SIG-M5 treated with dmso at 0.1 percent for 504 hours (cell line): ENCODE measurements at regions not wholly inside any gene's neighbourhood (a gene's known extent, or its start where the extent isn't known, plus 50 kb on each side); places are given as distances from the start of the nearest gene placed in this dataset.
"Not testable (repeated sequence)": the region's sequence is repeated elsewhere in the genome, so short reads cannot be mapped to it uniquely, and the experiment has no call there.

Experiments
- DNase-seq: peaks from one replicate; lab custom pipeline; 2025; ENCODE audit not compliant: unreplicated experiment; lab: John Stamatoyannopoulos, UW

GRCh38 chr17:71447644-71448043 lies 673.2 kb upstream of the SOX9 start:
- no peak for DNase-seq

- not testable (repeated sequence) for DNase-seq
Observed at GRCh38 chr17:71450657-71451056, 670.2 kb upstream of the SOX9 start.

- no peak for DNase-seq
Observed at GRCh38 chr17:71453876-71454422, 666.9 kb upstream of the SOX9 start.

GRCh38 chr17:71455219-71455618 lies 665.6 kb upstream of the SOX9 start:
- no peak for DNase-seq

- no peak for DNase-seq
Observed at GRCh38 chr17:71458322-71458721, 662.5 kb upstream of the SOX9 start.

- DNase-seq: no peak
Observed at GRCh38 chr17:71460943-71461342, 659.9 kb upstream of the SOX9 start.

GRCh38 chr17:71461498-71462169 lies 659.2 kb upstream of the SOX9 start:
- DNase-seq: no peak

- DNase-seq: no peak
Observed at GRCh38 chr17:71464241-71464640, 656.6 kb upstream of the SOX9 start.

- no peak for DNase-seq
Observed at GRCh38 chr17:71464751-71465150, 656.1 kb upstream of the SOX9 start.

- no peak for DNase-seq
Observed at GRCh38 chr17:71467719-71468118, 653.1 kb upstream of the SOX9 start.

GRCh38 chr17:71470062-71470461 lies 650.8 kb upstream of the SOX9 start:
- DNase-seq: no peak

GRCh38 chr17:71472809-71473789 lies 647.7 kb upstream of the SOX9 start:
- DNase-seq: peak; percentile 14

GRCh38 chr17:71477356-71477755 lies 643.5 kb upstream of the SOX9 start:
- DNase-seq: no peak

- DNase-seq: no peak
Observed at GRCh38 chr17:71480099-71480498, 640.7 kb upstream of the SOX9 start.

- no peak for DNase-seq
Observed at GRCh38 chr17:71482625-71483024, 638.2 kb upstream of the SOX9 start.

- DNase-seq: no peak
Observed at GRCh38 chr17:71484546-71484945, 636.3 kb upstream of the SOX9 start.

- DNase-seq: no peak
Observed at GRCh38 chr17:71485426-71485825, 635.4 kb upstream of the SOX9 start.

- no peak for DNase-seq
Observed at GRCh38 chr17:71486261-71486660, 634.6 kb upstream of the SOX9 start.

- DNase-seq: no peak
Observed at GRCh38 chr17:71488851-71489250, 632.0 kb upstream of the SOX9 start.

GRCh38 chr17:71494062-71494855 lies 626.6 kb upstream of the SOX9 start:
- DNase-seq: no peak

- DNase-seq: no peak
Observed at GRCh38 chr17:71495420-71495819, 625.4 kb upstream of the SOX9 start.
